Peyer's patch (tissue), 4 donors: ENCODE measurements at regions not wholly inside any gene's neighbourhood (a gene's known extent, or its start where the extent isn't known, plus 50 kb on each side); places are given as distances from the start of the nearest gene placed in this dataset.

Source experiments
- DNase-seq, 3 donors: peaks; one replicate each; pipeline ENCODE4 v3.0.0-alpha.2; 2017 to 2019
- H3K27ac ChIP-seq, 4 donors: fragments of 200-600 bp; sonication (generic); one replicate each; pipeline ENCODE4 v1.5.1; 2016 to 2019
- H3K27me3 ChIP-seq, 2 donors: fragments of 200-600 bp; sonication (generic); one replicate each; pipeline ENCODE4 v1.5.1; 2019
- H3K36me3 ChIP-seq, 3 donors: fragments of 200-600 bp; sonication (generic); one replicate each; pipeline ENCODE4 v1.5.1; 2016 to 2019
- H3K4me1 ChIP-seq, 4 donors: fragments of 200-600 bp; sonication (generic); one replicate each; pipeline ENCODE4 v1.5.1; 2016 to 2019
- H3K4me3 ChIP-seq, 4 donors: fragments of 200-600 bp; sonication (generic); 1 replicate in 3 of 4; 2 replicates in 1 of 4; pipeline ENCODE4 v1.5.1; 2016 to 2019; ENCODE audit warnings: mild to moderate bottlenecking in 1 of 4
- H3K9me3 ChIP-seq, 4 donors: fragments of 200-600 bp; sonication (generic); one replicate each; pipeline ENCODE4 v1.5.1; 2016 to 2019; ENCODE audit warnings: mild to moderate bottlenecking in 1 of 4
- POLR2A ChIP-seq, 2 donors: fragments of 450-650 bp; IDR thresholded peaks; one replicate each; pipeline ENCODE4 v1.5.1; 2017; ENCODE audit warnings: antibody characterized with exemption in 2 of 2, mild to moderate bottlenecking in 2 of 2, moderate library complexity in 2 of 2
- TF ChIP-seq, protein P1 (sequence below), 6 experiments: fragments of 450-650 bp in 4 of 6; fragments of 200-600 bp in 2 of 6; sonication (generic) in 1 of 6; IDR thresholded peaks; one replicate each; pipeline ENCODE4 v1.5.1; 2017 to 2019; ENCODE audit warnings: antibody characterized with exemption in 6 of 6, mild to moderate bottlenecking in 3 of 6, moderate library complexity in 1 of 6

DNA sequence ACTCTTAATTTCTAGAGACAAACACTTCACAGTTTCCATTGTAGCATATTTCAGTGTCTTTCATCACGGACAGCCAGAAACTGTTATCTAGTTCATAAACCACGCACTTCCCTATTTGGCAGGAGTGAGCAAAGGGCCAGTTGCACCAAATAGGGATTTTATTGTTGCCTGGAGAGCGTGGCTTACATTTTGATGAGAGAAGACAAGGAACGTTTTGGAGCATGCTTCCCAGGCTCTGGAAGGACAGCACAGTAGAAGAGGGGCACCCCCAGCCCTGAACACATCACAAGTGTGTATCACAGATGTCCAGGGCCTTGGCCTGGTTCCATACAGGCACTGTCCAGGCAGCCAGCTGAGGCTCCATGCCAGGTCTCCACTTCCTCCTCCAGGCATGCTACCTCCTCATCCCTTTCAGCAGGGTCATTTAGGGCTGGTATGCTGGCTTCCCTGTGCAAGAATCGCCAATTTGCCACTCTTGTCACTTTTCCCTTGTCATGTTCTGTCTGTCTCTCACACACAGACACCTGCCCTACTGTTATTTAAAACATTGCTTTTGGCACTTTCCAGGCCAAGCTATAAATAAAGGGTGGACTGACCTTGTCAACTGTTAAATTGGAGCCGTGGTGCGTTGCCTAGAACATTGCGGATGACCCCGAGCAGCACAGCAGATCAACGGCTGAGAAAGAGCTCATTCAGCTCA, 235.0 kb upstream of the GMDS start:
- no peak for DNase-seq
- Histone ChIP-seq H3K9me3 (peaks cover 0 to 3% (median 0%) of the 10 kb centered on the region in 4 donors), H3K4me3 (no peak overlapping the region), H3K36me3 (no peaks in the 10 kb centered on the region), H3K27me3 (no peaks in the 10 kb centered on the region), H3K4me1 (no peaks in the 10 kb centered on the region), H3K27ac (no peak overlapping the region)
- TF ChIP-seq POLR2A (IDR thresholded peaks at IDR 0.05), result no peak
- TF ChIP-seq, protein P1, sequence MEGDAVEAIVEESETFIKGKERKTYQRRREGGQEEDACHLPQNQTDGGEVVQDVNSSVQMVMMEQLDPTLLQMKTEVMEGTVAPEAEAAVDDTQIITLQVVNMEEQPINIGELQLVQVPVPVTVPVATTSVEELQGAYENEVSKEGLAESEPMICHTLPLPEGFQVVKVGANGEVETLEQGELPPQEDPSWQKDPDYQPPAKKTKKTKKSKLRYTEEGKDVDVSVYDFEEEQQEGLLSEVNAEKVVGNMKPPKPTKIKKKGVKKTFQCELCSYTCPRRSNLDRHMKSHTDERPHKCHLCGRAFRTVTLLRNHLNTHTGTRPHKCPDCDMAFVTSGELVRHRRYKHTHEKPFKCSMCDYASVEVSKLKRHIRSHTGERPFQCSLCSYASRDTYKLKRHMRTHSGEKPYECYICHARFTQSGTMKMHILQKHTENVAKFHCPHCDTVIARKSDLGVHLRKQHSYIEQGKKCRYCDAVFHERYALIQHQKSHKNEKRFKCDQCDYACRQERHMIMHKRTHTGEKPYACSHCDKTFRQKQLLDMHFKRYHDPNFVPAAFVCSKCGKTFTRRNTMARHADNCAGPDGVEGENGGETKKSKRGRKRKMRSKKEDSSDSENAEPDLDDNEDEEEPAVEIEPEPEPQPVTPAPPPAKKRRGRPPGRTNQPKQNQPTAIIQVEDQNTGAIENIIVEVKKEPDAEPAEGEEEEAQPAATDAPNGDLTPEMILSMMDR (IDR thresholded peaks at IDR 0.05), result no peak

DNA sequence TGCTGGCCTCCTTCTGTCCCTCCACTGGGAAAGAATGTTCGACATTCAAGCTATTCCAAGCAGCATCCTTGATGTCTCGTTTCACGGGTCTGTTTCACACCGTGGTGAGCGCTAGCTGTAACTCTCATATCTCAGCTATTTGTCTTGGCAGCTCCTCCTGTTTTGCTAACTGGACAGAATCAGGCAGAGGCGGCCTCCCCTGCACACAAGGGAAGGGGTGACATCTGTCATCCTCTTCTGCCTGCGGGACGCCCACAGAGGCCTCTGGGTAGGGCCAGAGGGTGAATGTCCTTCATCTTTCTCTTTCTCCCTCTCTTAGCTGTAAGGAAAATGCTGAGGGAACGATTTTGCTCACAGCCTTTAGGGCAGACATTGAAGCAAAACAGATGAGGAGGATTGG, 232.8 kb upstream of the GMDS start:
- no peak overlapping the region for H3K4me3 ChIP-seq
- H3K4me1 ChIP-seq, result no peaks in the 10 kb centered on the region
- peaks cover 0 to 3% (median 0%) of the 10 kb centered on the region in 4 donors for H3K9me3 ChIP-seq
- no peaks in the 10 kb centered on the region for H3K36me3 ChIP-seq
- no peak for DNase-seq
- H3K27me3 ChIP-seq, result no peaks in the 10 kb centered on the region
- no peak overlapping the region for H3K27ac ChIP-seq
- TF ChIP-seq, protein P1 (IDR thresholded peaks at IDR 0.05), result no peak
- no peak for TF ChIP-seq POLR2A (IDR thresholded peaks at IDR 0.05)

DNA sequence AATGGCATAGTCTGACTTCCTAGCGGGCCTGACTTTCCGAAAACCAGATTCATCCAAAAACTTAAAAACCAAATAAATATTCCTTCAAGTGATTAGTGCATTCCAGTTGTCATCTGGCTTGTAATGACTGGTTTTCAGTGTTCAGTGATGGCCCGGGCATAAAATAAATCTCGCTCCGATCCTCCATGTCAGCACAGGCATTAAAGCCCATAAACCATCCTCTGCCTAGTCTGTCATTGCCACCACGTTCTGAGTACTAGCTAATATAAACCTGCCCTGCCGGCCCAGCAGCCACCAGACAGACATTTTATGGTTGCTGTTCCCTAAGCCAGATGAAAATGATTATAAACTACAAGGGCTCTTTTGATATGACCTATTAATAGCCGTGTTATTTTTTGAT, 232.3 kb upstream of the GMDS start:
- no peaks in the 10 kb centered on the region for H3K36me3 ChIP-seq
- no peaks in the 10 kb centered on the region for H3K4me1 ChIP-seq
- no peak for DNase-seq
- no peak overlapping the region for H3K4me3 ChIP-seq
- H3K27ac ChIP-seq, result no peak overlapping the region
- peaks cover 0 to 3% (median 0%) of the 10 kb centered on the region in 4 donors for H3K9me3 ChIP-seq
- no peaks in the 10 kb centered on the region for H3K27me3 ChIP-seq
- TF ChIP-seq, protein P1 (IDR thresholded peaks at IDR 0.05), result no peak
- TF ChIP-seq POLR2A (IDR thresholded peaks at IDR 0.05), result no peak

DNA sequence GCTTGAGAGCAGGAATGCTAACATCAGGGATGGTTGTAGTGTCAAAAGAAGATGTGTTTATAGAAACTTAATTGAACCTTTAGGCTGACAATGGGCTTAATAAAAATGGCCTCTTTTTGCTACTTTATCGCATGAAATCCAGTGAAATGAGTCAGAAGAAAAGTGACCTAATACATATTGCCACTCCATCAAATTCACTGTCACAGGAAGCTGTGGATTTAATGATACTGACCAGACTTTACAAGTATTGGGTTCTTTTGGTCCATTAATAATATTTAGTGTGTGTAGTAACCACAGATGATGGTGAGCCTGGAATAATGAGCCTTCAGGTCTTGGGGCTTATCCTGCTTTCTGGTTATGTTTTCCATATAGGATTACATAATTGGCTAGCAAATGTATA, 231.8 kb upstream of the GMDS start:
- no peaks in the 10 kb centered on the region for H3K36me3 ChIP-seq
- no peak overlapping the region for H3K27ac ChIP-seq
- no peak for DNase-seq
- H3K9me3 ChIP-seq, result peaks cover 0 to 3% (median 0%) of the 10 kb centered on the region in 4 donors
- no peaks in the 10 kb centered on the region for H3K4me1 ChIP-seq
- H3K27me3 ChIP-seq, result no peaks in the 10 kb centered on the region
- TF ChIP-seq, protein P1 (IDR thresholded peaks at IDR 0.05), result no peak
- TF ChIP-seq POLR2A (IDR thresholded peaks at IDR 0.05), result no peak
- H3K4me3 ChIP-seq, result no peak overlapping the region

DNA sequence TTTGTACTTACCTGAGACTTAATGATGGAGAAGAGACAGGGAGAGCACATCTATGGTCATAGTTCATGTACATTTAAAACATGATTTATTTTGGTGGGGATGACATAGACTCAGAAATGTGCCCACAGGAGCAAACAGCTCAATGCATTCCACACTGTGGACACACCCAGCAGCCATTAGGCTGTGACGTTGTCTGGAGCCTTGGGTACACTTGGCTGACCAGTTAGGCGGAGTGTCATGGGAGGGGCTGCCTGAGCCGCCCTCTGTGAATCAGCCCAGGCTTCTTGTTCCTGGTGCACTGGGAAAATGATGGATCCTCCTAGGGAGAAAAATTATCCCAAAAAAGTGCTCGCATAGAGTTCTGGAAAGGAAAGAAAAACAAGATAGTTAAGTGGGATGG, 231.0 kb upstream of the GMDS start:
- TF ChIP-seq POLR2A (IDR thresholded peaks at IDR 0.05), result no peak
- TF ChIP-seq, protein P1 (IDR thresholded peaks at IDR 0.05), result no peak
- Histone ChIP-seq H3K27ac (no peak overlapping the region), H3K4me3 (no peak overlapping the region), H3K9me3 (no peaks in the 10 kb centered on the region), H3K27me3 (no peaks in the 10 kb centered on the region), H3K4me1 (no peaks in the 10 kb centered on the region), H3K36me3 (no peaks in the 10 kb centered on the region)
- DNase-seq, result peak in 1 of 3 donors; percentile 56
